IMR-90 (cell line): ENCODE measurements at regions not wholly inside any gene's neighbourhood (a gene's known extent, or its start where the extent isn't known, plus 50 kb on each side); places are given as distances from the start of the nearest gene placed in this dataset.

Experiments used
- ATAC-seq: fragments of 200-7000 bp; cut with Tn5 transposase; 2 replicates; pipeline ENCODE4 v1.9.1; 2020; ENCODE audit warnings: low read depth, mild to moderate bottlenecking, moderate library complexity
- BruUV-seq: library from RNA; stranded (reverse); fragments of 400-500 nt; replicated peaks from 2 replicates; lab custom pipeline; 2021; lab: Mats Ljungman, UMichigan
- CTCF ChIA-PET: fragments of 300-600 bp; formaldehyde crosslinking; extraction: SDS; loops from one replicate; lab custom pipeline; 2021; ENCODE audit warnings: antibody characterized with exemption; lab: Yijun Ruan, JAX
- POLR2A ChIA-PET: fragments of 300-600 bp; sonication (Branson Sonifier 250); formaldehyde crosslinking; loops from one replicate; lab custom pipeline; 2022; ENCODE audit warnings: antibody characterized with exemption; ENCODE audit not compliant: unreplicated experiment; lab: Charles Lee
- DNase-seq: peaks from one replicate; pipeline ENCODE4 v3.0.0; 2013
- H2AFZ ChIP-seq: replicated peaks from 2 replicates; pipeline ENCODE3; 2013; ENCODE audit warnings: low read length, mild to moderate bottlenecking; ENCODE audit not compliant: poor library complexity
- H2AK5ac ChIP-seq: 2 replicates; pipeline ENCODE4 v1.6.1; 2013; ENCODE audit warnings: low read depth, low read length, inconsistent platforms
- H2AK9ac ChIP-seq: replicated peaks from 2 replicates; pipeline ENCODE3; 2013; ENCODE audit warnings: mild to moderate bottlenecking, low read depth, low read length, moderate library complexity; ENCODE audit not compliant: poor library complexity
- H2BK120ac ChIP-seq: 2 replicates; pipeline ENCODE4 v1.6.1; 2013; ENCODE audit warnings: low read depth, low read length, inconsistent platforms
- H2BK15ac ChIP-seq: 3 replicates; pipeline ENCODE4 v1.6.1; 2013; ENCODE audit warnings: low read depth, low read length, inconsistent platforms
- H2BK20ac ChIP-seq: 2 replicates; pipeline ENCODE4 v1.6.1; 2013; ENCODE audit warnings: low read depth, mild to moderate bottlenecking, inconsistent platforms, low read length, moderate library complexity
- H2BK5ac ChIP-seq: 2 replicates; pipeline ENCODE4 v1.6.1; 2013; ENCODE audit warnings: mild to moderate bottlenecking, low read depth, low read length, inconsistent platforms; ENCODE audit not compliant: poor library complexity, severe bottlenecking
- H3K14ac ChIP-seq: replicated peaks from 2 replicates; pipeline ENCODE4 v1.6.1; 2013; ENCODE audit warnings: low read depth, low read length, inconsistent platforms
- H3K18ac ChIP-seq: 2 replicates; pipeline ENCODE4 v1.6.1; 2013; ENCODE audit warnings: low read depth, low read length, control low read depth
- H3K23ac ChIP-seq: 2 replicates; pipeline ENCODE4 v1.6.1; 2013; ENCODE audit warnings: low read depth, low read length, inconsistent platforms
- H3K27ac ChIP-seq: 2 replicates; pipeline ENCODE4 v1.5.1; 2013; ENCODE audit warnings: mild to moderate bottlenecking, control low read depth, low read length; ENCODE audit not compliant: insufficient read depth
- H3K27me3 ChIP-seq: 2 replicates; pipeline ENCODE4 v1.6.1; 2013; ENCODE audit warnings: low read length; ENCODE audit not compliant: control insufficient read depth, insufficient read depth
- H3K36me3 ChIP-seq: 2 replicates; pipeline ENCODE4 v1.6.1; 2013; ENCODE audit warnings: low read length, mixed read lengths; ENCODE audit not compliant: control insufficient read depth, insufficient read depth
- H3K4ac ChIP-seq: 2 replicates; pipeline ENCODE4 v1.6.1; 2013; ENCODE audit warnings: low read depth, low read length, inconsistent platforms
- H3K4me1 ChIP-seq: 2 replicates; pipeline ENCODE4 v1.6.1; 2013; ENCODE audit warnings: low read length, mixed read lengths; ENCODE audit not compliant: control insufficient read depth, insufficient read depth
- H3K4me2 ChIP-seq: 2 replicates; pipeline ENCODE4 v1.6.1; 2013; ENCODE audit warnings: low read depth, mild to moderate bottlenecking, control low read depth, low read length, moderate library complexity
- H3K4me3 ChIP-seq: 2 replicates; pipeline ENCODE4 v1.5.1; 2013; ENCODE audit warnings: low read depth, mild to moderate bottlenecking, control low read depth, low read length, moderate library complexity; ENCODE audit not compliant: insufficient read depth
- H3K56ac ChIP-seq: 2 replicates; pipeline ENCODE4 v1.6.1; 2013; ENCODE audit warnings: low read length, inconsistent platforms; ENCODE audit not compliant: insufficient read depth; ENCODE audit errors: extremely low read depth
- H3K79me1 ChIP-seq, 2 experiments: 2 replicates each; pipeline ENCODE4 v1.6.1; 2013; ENCODE audit warnings: low read length in 2 of 2, inconsistent platforms in 1 of 2, low read depth in 1 of 2
- H3K9ac ChIP-seq: 2 replicates; pipeline ENCODE4 v1.6.1; 2013; ENCODE audit warnings: low read depth, low read length, control low read depth
- H3K9me1 ChIP-seq: 2 replicates; pipeline ENCODE4 v1.6.1; 2013; ENCODE audit warnings: low read length, inconsistent platforms; ENCODE audit not compliant: insufficient read depth
- H3K9me3 ChIP-seq: 2 replicates; pipeline ENCODE4 v1.6.1; 2013; ENCODE audit warnings: low read length; ENCODE audit not compliant: control insufficient read depth, insufficient read depth
- H4K20me1 ChIP-seq: 2 replicates; pipeline ENCODE4 v1.6.1; 2013; ENCODE audit warnings: low read length, inconsistent platforms; ENCODE audit not compliant: insufficient read depth
- H4K5ac ChIP-seq: 2 replicates; pipeline ENCODE4 v1.6.1; 2013; ENCODE audit warnings: mild to moderate bottlenecking, low read depth, low read length, control low read depth
- H4K8ac ChIP-seq, 2 experiments: 2 replicates each; pipeline ENCODE4 v1.6.1; 2013; ENCODE audit warnings: low read depth in 2 of 2, low read length in 2 of 2, control low read depth in 1 of 2, inconsistent platforms in 1 of 2
- H4K91ac ChIP-seq: 2 replicates; pipeline ENCODE4 v1.6.1; 2013; ENCODE audit warnings: low read depth, low read length, inconsistent platforms; ENCODE audit not compliant: insufficient read depth
- BHLHE40 ChIP-seq: fragments of 150-350 bp; IDR thresholded peaks from 2 replicates; pipeline ENCODE4 v1.6.1; 2016; ENCODE audit warnings: mild to moderate bottlenecking, low read depth, low read length
- CHD1 ChIP-seq: IDR thresholded peaks from 2 replicates; pipeline ENCODE4 v1.6.1; 2012; ENCODE audit warnings: low read depth, low read length, improper control_type of control experiment
- CTCF ChIP-seq: conservative IDR thresholded peaks from 2 replicates; pipeline ENCODE4 v1.5.1; 2012; ENCODE audit warnings: mild to moderate bottlenecking, low read depth, low read length, improper control_type of control experiment
- ELK1 ChIP-seq: fragments of 150-350 bp; IDR thresholded peaks from 2 replicates; pipeline ENCODE4 v1.6.1; 2016; ENCODE audit warnings: low read depth, mild to moderate bottlenecking, low read length, moderate library complexity, borderline replicate concordance
- FOS ChIP-seq: fragments of 150-350 bp; IDR thresholded peaks from 2 replicates; pipeline ENCODE4 v1.6.1; 2016; ENCODE audit warnings: low read depth, low read length
- MAFK ChIP-seq: IDR thresholded peaks from 2 replicates; pipeline ENCODE4 v1.6.1; 2012; ENCODE audit warnings: low read depth, low read length, improper control_type of control experiment
- MAZ ChIP-seq: IDR thresholded peaks from 2 replicates; pipeline ENCODE4 v1.6.1; 2012; ENCODE audit warnings: low read depth, mild to moderate bottlenecking, low read length, improper control_type of control experiment, moderate library complexity, borderline replicate concordance
- MXI1 ChIP-seq: IDR thresholded peaks from 2 replicates; pipeline ENCODE4 v1.6.1; 2012; ENCODE audit warnings: low read depth, mild to moderate bottlenecking, low read length, moderate library complexity, borderline replicate concordance
- NFE2L2 ChIP-seq: fragments of 150-350 bp; IDR thresholded peaks from 2 replicates; pipeline ENCODE4 v1.6.1; 2016; ENCODE audit warnings: low read depth, mild to moderate bottlenecking, low read length
- RAD21 ChIP-seq: IDR thresholded peaks from 2 replicates; pipeline ENCODE4 v1.6.1; 2012; ENCODE audit warnings: low read length, improper control_type of control experiment
- SMC3 ChIP-seq: fragments of 150-350 bp; IDR thresholded peaks from 2 replicates; pipeline ENCODE4 v1.6.1; 2016; ENCODE audit warnings: low read depth, mild to moderate bottlenecking, antibody characterized with exemption, low read length, moderate library complexity
- USF2 ChIP-seq: fragments of 150-350 bp; IDR thresholded peaks from 2 replicates; pipeline ENCODE4 v1.6.1; 2017; ENCODE audit warnings: mild to moderate bottlenecking, antibody characterized with exemption, low read length, low read depth
- dilution Hi-C: fragments of 300-500 bp; cut with HindIII; formaldehyde crosslinking; loops from one replicate; pipeline ENCODE4 v1.14.3; 2018; ENCODE audit warnings: low sequenced_read_pairs; ENCODE audit not compliant: unreplicated experiment
- in situ Hi-C: fragments of 300-500 bp; cut with MboI; formaldehyde crosslinking; loops from 3 replicates; pipeline ENCODE4 v1.14.3; 2019; ENCODE audit warnings: low sequenced_read_pairs, inconsistent platforms, mixed read lengths
- intact Hi-C: fragments of 100-400 bp; cut with micrococcal nuclease; formaldehyde crosslinking; loops from 2 replicates; pipeline ENCODE4 v1.10.0; 2022

DNA sequence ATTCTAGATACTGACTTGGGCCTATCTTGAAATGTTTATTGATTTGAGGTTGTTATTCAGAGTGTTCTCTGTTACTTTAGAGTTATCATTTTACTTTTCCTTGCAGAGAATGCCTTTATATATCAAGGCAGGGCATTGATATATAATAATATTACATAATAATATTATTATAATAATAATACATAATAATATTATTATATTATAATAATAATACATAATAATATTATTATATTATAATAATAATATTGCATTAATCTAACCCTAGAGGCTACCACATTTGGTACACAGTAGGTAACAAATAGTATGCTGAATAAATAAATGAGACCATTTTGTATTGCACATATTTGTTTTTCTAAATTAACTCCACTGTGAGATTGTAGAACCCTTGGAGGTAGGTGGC is 216.3 kb downstream of the EFHB start:
- no peaks in the 10 kb centered on the region for H3K9me1 ChIP-seq
- H3K18ac ChIP-seq: no peak overlapping the region
- no peak overlapping the region for H4K8ac ChIP-seq
- CTCF ChIA-PET: no interaction called here
- POLR2A ChIA-PET: no interaction called here
- no peak overlapping the region for H2BK120ac ChIP-seq
- no peak overlapping the region for H4K5ac ChIP-seq
- H2AK9ac ChIP-seq: no peak overlapping the region
- H2BK15ac ChIP-seq: no peak overlapping the region
- H3K27me3 ChIP-seq: no peaks in the 10 kb centered on the region
- no peak overlapping the region for H3K4me2 ChIP-seq
- H2AK5ac ChIP-seq: no peak overlapping the region
- no peak overlapping the region for H2BK20ac ChIP-seq
- H3K23ac ChIP-seq: no peak overlapping the region
- H4K91ac ChIP-seq: no peak overlapping the region
- H3K27ac ChIP-seq: no peak overlapping the region
- BruUV-seq: no TSS peak
- H3K4me3 ChIP-seq: no peak overlapping the region
- no peak overlapping the region for H3K56ac ChIP-seq
- H3K4ac ChIP-seq: no peak overlapping the region
- no peak for ATAC-seq
- intact Hi-C loops: no loop called here
- in situ Hi-C loops: no loop called here
- dilution Hi-C loops: no loop called here
- no peak overlapping the region for H3K9ac ChIP-seq
- TF ChIP-seq RAD21: no peak
- no peak for TF ChIP-seq USF2
- no peak for TF ChIP-seq SMC3
- no peak for TF ChIP-seq ELK1
- no peak for TF ChIP-seq CHD1
- TF ChIP-seq MAFK: no peak
- TF ChIP-seq BHLHE40: no peak
- no peak for TF ChIP-seq FOS
- no peak for TF ChIP-seq MXI1
- TF ChIP-seq NFE2L2: no peak
- no peak for TF ChIP-seq MAZ
- no peak for TF ChIP-seq CTCF
- H3K79me1 ChIP-seq: no peaks in the 10 kb centered on the region
- no peaks in the 10 kb centered on the region for H3K4me1 ChIP-seq
- no peak overlapping the region for H3K14ac ChIP-seq
- DNase-seq: no peak
- no peak overlapping the region for H2AFZ ChIP-seq
- H3K9me3 ChIP-seq: peaks cover 9% of the 10 kb centered on the region
- no peaks in the 10 kb centered on the region for H4K20me1 ChIP-seq
- no peak overlapping the region for H2BK5ac ChIP-seq
- no peaks in the 10 kb centered on the region for H3K36me3 ChIP-seq
